H9 (cell line): ENCODE measurements at regions not wholly inside any gene's neighbourhood (a gene's known extent, or its start where the extent isn't known, plus 50 kb on each side); places are given as distances from the start of the nearest gene placed in this dataset.

Experiments used
- DNase-seq: peaks from one replicate; pipeline ENCODE4 v3.0.0-alpha.2; 2017
- H2AFZ ChIP-seq: one replicate; pipeline ENCODE4 v1.6.1; 2013; ENCODE audit warnings: mild to moderate bottlenecking, low read length, control low read depth, moderate library complexity
- H2AK5ac ChIP-seq: 2 replicates; pipeline ENCODE4 v1.6.1; 2013; ENCODE audit warnings: low read length, control low read depth, mixed read lengths; ENCODE audit not compliant: insufficient read length
- H2BK120ac ChIP-seq: one replicate; pipeline ENCODE4 v1.6.1; 2013; ENCODE audit warnings: low read depth, mild to moderate bottlenecking, low read length, control low read depth, inconsistent platforms; ENCODE audit not compliant: poor library complexity, severe bottlenecking
- H2BK12ac ChIP-seq: 2 replicates; pipeline ENCODE4 v1.6.1; 2013; ENCODE audit warnings: low read length, control low read depth, mixed read lengths, low read depth; ENCODE audit not compliant: insufficient read length
- H2BK15ac ChIP-seq: 2 replicates; pipeline ENCODE4 v1.6.1; 2013; ENCODE audit warnings: low read depth, low read length, control low read depth
- H2BK20ac ChIP-seq: one replicate; pipeline ENCODE4 v1.6.1; 2013; ENCODE audit warnings: low read depth, mild to moderate bottlenecking, low read length, control low read depth, inconsistent platforms; ENCODE audit not compliant: poor library complexity, severe bottlenecking
- H2BK5ac ChIP-seq: 2 replicates; pipeline ENCODE4 v1.6.1; 2013; ENCODE audit warnings: low read length, control low read depth, mixed read lengths; ENCODE audit not compliant: insufficient read length
- H3K14ac ChIP-seq: 2 replicates; pipeline ENCODE4 v1.6.1; 2013; ENCODE audit warnings: low read length, control low read depth; ENCODE audit not compliant: insufficient read depth
- H3K18ac ChIP-seq: 2 replicates; pipeline ENCODE4 v1.6.1; 2013; ENCODE audit warnings: low read depth, mild to moderate bottlenecking, mixed read lengths, low read length, control low read depth; ENCODE audit not compliant: insufficient read length
- H3K23ac ChIP-seq: 2 replicates; pipeline ENCODE4 v1.6.1; 2013; ENCODE audit warnings: low read length, control low read depth, mixed read lengths, low read depth; ENCODE audit not compliant: insufficient read length
- H3K23me2 ChIP-seq: 2 replicates; pipeline ENCODE4 v1.6.1; 2013; ENCODE audit warnings: low read depth, mild to moderate bottlenecking, mixed read lengths, low read length, control low read depth; ENCODE audit not compliant: insufficient read length, poor library complexity, severe bottlenecking
- H3K27ac ChIP-seq: 2 replicates; pipeline ENCODE4 v1.5.1; 2013; ENCODE audit warnings: low read length, control low read depth, mixed read lengths, low read depth; ENCODE audit not compliant: insufficient read length
- H3K27me3 ChIP-seq: 2 replicates; pipeline ENCODE4 v1.6.1; 2013; ENCODE audit warnings: low read length, control low read depth, inconsistent platforms; ENCODE audit not compliant: insufficient read depth
- H3K4ac ChIP-seq: 2 replicates; pipeline ENCODE4 v1.6.1; 2013; ENCODE audit warnings: low read depth, mild to moderate bottlenecking, control low read depth, inconsistent platforms, low read length, moderate library complexity
- H3K4me1 ChIP-seq: 2 replicates; pipeline ENCODE4 v1.6.1; 2013; ENCODE audit warnings: low read length, control low read depth, inconsistent platforms; ENCODE audit not compliant: insufficient read depth
- H3K4me2 ChIP-seq: 2 replicates; pipeline ENCODE4 v1.6.1; 2013; ENCODE audit warnings: low read length, control low read depth, mixed read lengths; ENCODE audit not compliant: insufficient read length, insufficient read depth
- H3K56ac ChIP-seq: 2 replicates; pipeline ENCODE4 v1.6.1; 2013; ENCODE audit warnings: low read depth, mild to moderate bottlenecking, mixed read lengths, low read length, control low read depth; ENCODE audit not compliant: insufficient read length
- H3K79me1 ChIP-seq: 2 replicates; pipeline ENCODE4 v1.6.1; 2013; ENCODE audit warnings: low read depth, mild to moderate bottlenecking, moderate library complexity, low read length, control low read depth, inconsistent platforms; ENCODE audit not compliant: insufficient read depth, poor library complexity, severe bottlenecking
- H3K79me2 ChIP-seq: 2 replicates; pipeline ENCODE4 v1.6.1; 2013; ENCODE audit warnings: low read length, control low read depth, inconsistent platforms; ENCODE audit not compliant: insufficient read depth
- H3K9ac ChIP-seq: 2 replicates; pipeline ENCODE4 v1.6.1; 2013; ENCODE audit warnings: low read length, control low read depth, mixed read lengths; ENCODE audit not compliant: insufficient read length; ENCODE audit errors: extremely low read depth
- H3K9me3 ChIP-seq: one replicate; pipeline ENCODE4 v1.6.1; 2013; ENCODE audit warnings: low read depth, low read length, inconsistent platforms; ENCODE audit not compliant: control insufficient read depth
- H3T11ph ChIP-seq: one replicate; pipeline ENCODE4 v1.6.1; 2013; ENCODE audit warnings: mild to moderate bottlenecking, low read length, control low read depth, inconsistent platforms
- H4K20me1 ChIP-seq: one replicate; pipeline ENCODE4 v1.6.1; 2013; ENCODE audit not compliant: control insufficient read depth, insufficient read length, insufficient read depth
- H4K5ac ChIP-seq: 2 replicates; pipeline ENCODE4 v1.6.1; 2013; ENCODE audit warnings: low read depth, mild to moderate bottlenecking, mixed read lengths, low read length, control low read depth; ENCODE audit not compliant: insufficient read length
- H4K8ac ChIP-seq: replicated peaks from 2 replicates; pipeline ENCODE4 v1.6.1; 2013; ENCODE audit warnings: low read length, control low read depth, mixed read lengths, low read depth; ENCODE audit not compliant: insufficient read length
- H4K91ac ChIP-seq: 2 replicates; pipeline ENCODE4 v1.6.1; 2013; ENCODE audit warnings: low read depth, mild to moderate bottlenecking, moderate library complexity, mixed read lengths, low read length, control low read depth; ENCODE audit not compliant: insufficient read length
- H3K27ac Mint-ChIP-seq, 3 experiments: 2 replicates in 2 of 3; 3 replicates in 1 of 3; pipeline ENCODE4 v1.8.0; 2020 to 2021; ENCODE audit warnings: mixed read lengths in 3 of 3, mild to moderate bottlenecking in 1 of 3, moderate library complexity in 1 of 3
- H3K27me3 Mint-ChIP-seq: 2 replicates; pipeline ENCODE4 v1.8.0; 2021; ENCODE audit warnings: low read depth, mild to moderate bottlenecking, moderate library complexity, mixed read lengths
- H3K36me3 Mint-ChIP-seq, 3 experiments: 2 replicates in 2 of 3; 3 replicates in 1 of 3; pipeline ENCODE4 v1.8.0; 2020 to 2021; ENCODE audit warnings: low read depth in 3 of 3, mixed read lengths in 3 of 3; ENCODE audit not compliant: insufficient read depth in 1 of 3
- H3K4me1 Mint-ChIP-seq, 2 experiments: 2 replicates each; pipeline ENCODE4 v1.8.0; 2020; ENCODE audit warnings: mixed read lengths in 2 of 2
- H3K4me3 Mint-ChIP-seq, 2 experiments: 2 replicates in 1 of 2; 3 replicates in 1 of 2; pipeline ENCODE4 v1.8.0; 2020 to 2021; ENCODE audit warnings: mild to moderate bottlenecking in 2 of 2, mixed read lengths in 2 of 2, moderate library complexity in 1 of 2
- H3K9me3 Mint-ChIP-seq, 2 experiments: 2 replicates in 1 of 2; 3 replicates in 1 of 2; pipeline ENCODE4 v1.8.0; 2020; ENCODE audit warnings: mild to moderate bottlenecking in 2 of 2, mixed read lengths in 2 of 2, moderate library complexity in 1 of 2
- CTCF ChIP-seq: fragments of 200-600 bp; sonication (generic); conservative IDR thresholded peaks from 3 replicates; pipeline ENCODE4 v1.8.0; 2021; ENCODE audit warnings: antibody characterized with exemption, mild to moderate bottlenecking
- WGBS: extraction: QIAGEN DNeasy Blood & Tissue Kit; methylation state at CpG from one replicate; pipeline ENCODE4 v1.1.7; 2013; ENCODE audit warnings: missing lambda C conversion rate, low lambda C conversion rate, mixed read lengths; ENCODE audit not compliant: insufficient read length; ENCODE audit errors: extremely low coverage; 5-methylcytosine and 5-hydroxymethylcytosine counted together

GRCh38 chr7:91567081-91568012 lies 303.1 kb downstream of the FZD1 start:
- WGBS = no CpG with 5 or more reads among the region's 7 CpGs
- no peak overlapping the region for H4K5ac ChIP-seq
- H4K8ac ChIP-seq = no peak overlapping the region
- TF ChIP-seq CTCF = no peak
- H3K14ac ChIP-seq = no peak overlapping the region
- H2BK15ac ChIP-seq = no peak overlapping the region
- no peaks in the 10 kb centered on the region for H3K9me3 ChIP-seq
- H3K79me2 ChIP-seq = no peaks in the 10 kb centered on the region
- no peak overlapping the region for H3K56ac ChIP-seq
- H2BK20ac ChIP-seq = no peak overlapping the region
- DNase-seq = no peak
- no peak overlapping the region for H2AFZ ChIP-seq
- Mint-ChIP-seq H3K27ac (peak overlapping the region in 2 of 3 experiments; percentile 28 to 37; a peak in 3 of 7 replicates), H3K9me3 (no peaks in the 10 kb centered on the region; a peak in 1 of 5 replicates), H3K4me1 (peaks cover 26 to 29% of the 10 kb centered on the region in 2 experiments), H3K27me3 (no peaks in the 10 kb centered on the region), H3K36me3 (no peaks in the 10 kb centered on the region; a peak in 1 of 7 replicates), H3K4me3 (no peak overlapping the region)
- no peak overlapping the region for H3K4ac ChIP-seq
- H3K4me2 ChIP-seq = no peak overlapping the region
- no peak overlapping the region for H2BK120ac ChIP-seq
- H2BK12ac ChIP-seq = no peak overlapping the region
- no peak overlapping the region for H3K9ac ChIP-seq
- no peak overlapping the region for H3T11ph ChIP-seq
- H3K79me1 ChIP-seq = no peaks in the 10 kb centered on the region
- no peaks in the 10 kb centered on the region for H4K20me1 ChIP-seq
- no peak overlapping the region for H3K23ac ChIP-seq
- no peaks in the 10 kb centered on the region for H3K23me2 ChIP-seq
- no peaks in the 10 kb centered on the region for H3K27me3 ChIP-seq
- no peak overlapping the region for H3K27ac ChIP-seq
- peaks cover 8% of the 10 kb centered on the region for H3K4me1 ChIP-seq
- no peak overlapping the region for H4K91ac ChIP-seq
- H2AK5ac ChIP-seq = no peak overlapping the region
- H2BK5ac ChIP-seq = no peak overlapping the region
- H3K18ac ChIP-seq = no peak overlapping the region
